Upper lobe of left lung (tissue), 6 donors: ENCODE measurements at regions not wholly inside any gene's neighbourhood (a gene's known extent, or its start where the extent isn't known, plus 50 kb on each side); places are given as distances from the start of the nearest gene placed in this dataset.

Experiments used
- ATAC-seq, 2 donors: fragments of 200-7000 bp; cut with Tn5 transposase; one replicate each; pipeline ENCODE4 v1.9.1; 2022; ENCODE audit warnings: mild to moderate bottlenecking in 2 of 2, moderate library complexity in 2 of 2; ENCODE audit not compliant: low FRiP score in 2 of 2
- DNase-seq, 2 donors: peaks; one replicate each; pipeline ENCODE4 v3.0.0-alpha.2; 2019 to 2020
- H3K27ac ChIP-seq, 4 donors: fragments of 200-600 bp; sonication (generic); one replicate each; pipeline ENCODE4 v1.5.1; 2016 to 2019
- H3K27me3 ChIP-seq, 4 donors: fragments of 200-600 bp; sonication (generic); one replicate each; pipeline ENCODE4 v1.5.1; 2017 to 2019
- H3K36me3 ChIP-seq, 4 donors: fragments of 200-600 bp; sonication (generic); one replicate each; pipeline ENCODE4 v1.5.1; 2016 to 2019
- H3K4me1 ChIP-seq, 4 donors: fragments of 200-600 bp; sonication (generic); one replicate each; pipeline ENCODE4 v1.5.1; 2018 to 2019
- H3K4me3 ChIP-seq, 4 donors: fragments of 200-600 bp; sonication (generic); one replicate each; pipeline ENCODE4 v1.5.1; 2017 to 2019; ENCODE audit warnings: mild to moderate bottlenecking in 2 of 4, moderate library complexity in 1 of 4
- H3K9me3 ChIP-seq, 4 donors: fragments of 200-600 bp; sonication (generic); one replicate each; pipeline ENCODE4 v1.5.1; 2018 to 2019
- EP300 ChIP-seq, 4 donors: sonication (generic); formaldehyde crosslinking; IDR thresholded peaks; one replicate each; pipeline ENCODE4 v1.5.1; 2017; ENCODE audit warnings: antibody characterized with exemption in 4 of 4, control low read depth in 2 of 4
- POLR2A ChIP-seq, 4 donors: fragments of 450-650 bp; IDR thresholded peaks; one replicate each; pipeline ENCODE4 v1.5.1; 2016 to 2017; ENCODE audit warnings: antibody characterized with exemption in 4 of 4, mild to moderate bottlenecking in 2 of 4
- POLR2AphosphoS5 ChIP-seq, 2 donors: sonication (generic); formaldehyde crosslinking; IDR thresholded peaks; one replicate each; pipeline ENCODE4 v1.5.1; 2017; ENCODE audit warnings: antibody characterized with exemption in 2 of 2
- WGBS, 2 donors: methylation state at CpG; one replicate each; pipeline ENCODE4 v1.1.5; 2017 to 2018; 5-methylcytosine and 5-hydroxymethylcytosine counted together
- TF ChIP-seq, protein P1 (sequence below), 6 experiments: fragments of 450-650 bp in 4 of 6; fragments of 200-600 bp in 2 of 6; sonication (generic) in 2 of 6; IDR thresholded peaks; one replicate each; pipeline ENCODE4 v1.5.1; 2016 to 2019; ENCODE audit warnings: antibody characterized with exemption in 6 of 6
- donor health status: DM: no; HTN: no; CAD: no; lungs with moderate emphysema.
- donor health status: DM: no; HTN: yes; CAD: no; lungs with severe emphysema.

DNA sequence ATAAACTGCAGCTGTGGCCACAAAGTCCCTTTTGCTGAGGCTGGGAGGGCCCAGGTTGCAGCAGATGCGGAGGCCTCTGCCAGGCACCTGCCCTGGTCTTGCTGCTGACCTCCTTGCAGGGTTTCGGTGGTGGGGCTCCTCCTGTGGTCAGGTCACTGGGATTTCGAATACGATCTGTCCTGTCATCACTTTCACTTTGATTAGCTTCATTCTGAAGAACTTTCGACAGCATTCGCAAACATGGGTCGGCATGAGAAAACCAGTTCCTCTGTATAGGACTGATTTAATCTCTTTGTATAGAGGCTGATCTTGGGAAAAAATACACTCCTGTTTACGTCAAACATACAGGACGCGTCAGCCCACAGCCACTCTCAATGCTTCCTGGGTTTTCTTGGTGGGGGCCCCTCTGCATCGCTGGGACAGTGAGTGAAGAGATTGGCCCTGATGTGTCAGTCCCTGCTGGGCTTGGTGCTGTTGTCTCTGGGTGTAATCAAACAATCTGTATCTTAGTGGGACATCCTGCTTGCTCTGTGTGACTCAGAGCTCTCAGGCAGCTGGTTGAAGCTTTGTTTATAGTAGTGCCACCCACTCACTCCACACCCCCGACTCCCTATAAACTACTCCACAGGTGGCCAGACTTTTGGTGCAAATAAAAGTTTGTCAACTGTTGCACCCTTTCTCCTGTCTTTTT lies 209.4 kb upstream of the CXCR4 start:
- ATAC-seq (peak; percentile 57 to 58), DNase-seq (peak; percentile 20 to 47)
- WGBS, 2 donors = 50 to 55% methylated on average over 12 of the region's 12 CpGs
- Histone ChIP-seq H3K27ac (peak overlapping the region in 1 of 4 donors; percentile 23), H3K4me1 (peaks cover 0 to 15% (median 0%) of the 10 kb centered on the region in 4 donors), H3K4me3 (peak overlapping the region in 2 of 4 donors; percentile 25 to 28), H3K27me3 (no peaks in the 10 kb centered on the region), H3K9me3 (no peaks in the 10 kb centered on the region), H3K36me3 (no peaks in the 10 kb centered on the region)
- TF ChIP-seq EP300 (IDR thresholded peaks at IDR 0.05) = no peak
- peak in 1 of 2 donors; percentile 40 for TF ChIP-seq POLR2AphosphoS5 (IDR thresholded peaks at IDR 0.05)
- peak in 1 of 4 donors; percentile 30 for TF ChIP-seq POLR2A (IDR thresholded peaks at IDR 0.05)
- TF ChIP-seq, protein P1, sequence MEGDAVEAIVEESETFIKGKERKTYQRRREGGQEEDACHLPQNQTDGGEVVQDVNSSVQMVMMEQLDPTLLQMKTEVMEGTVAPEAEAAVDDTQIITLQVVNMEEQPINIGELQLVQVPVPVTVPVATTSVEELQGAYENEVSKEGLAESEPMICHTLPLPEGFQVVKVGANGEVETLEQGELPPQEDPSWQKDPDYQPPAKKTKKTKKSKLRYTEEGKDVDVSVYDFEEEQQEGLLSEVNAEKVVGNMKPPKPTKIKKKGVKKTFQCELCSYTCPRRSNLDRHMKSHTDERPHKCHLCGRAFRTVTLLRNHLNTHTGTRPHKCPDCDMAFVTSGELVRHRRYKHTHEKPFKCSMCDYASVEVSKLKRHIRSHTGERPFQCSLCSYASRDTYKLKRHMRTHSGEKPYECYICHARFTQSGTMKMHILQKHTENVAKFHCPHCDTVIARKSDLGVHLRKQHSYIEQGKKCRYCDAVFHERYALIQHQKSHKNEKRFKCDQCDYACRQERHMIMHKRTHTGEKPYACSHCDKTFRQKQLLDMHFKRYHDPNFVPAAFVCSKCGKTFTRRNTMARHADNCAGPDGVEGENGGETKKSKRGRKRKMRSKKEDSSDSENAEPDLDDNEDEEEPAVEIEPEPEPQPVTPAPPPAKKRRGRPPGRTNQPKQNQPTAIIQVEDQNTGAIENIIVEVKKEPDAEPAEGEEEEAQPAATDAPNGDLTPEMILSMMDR (IDR thresholded peaks at IDR 0.05) = no peak

DNA sequence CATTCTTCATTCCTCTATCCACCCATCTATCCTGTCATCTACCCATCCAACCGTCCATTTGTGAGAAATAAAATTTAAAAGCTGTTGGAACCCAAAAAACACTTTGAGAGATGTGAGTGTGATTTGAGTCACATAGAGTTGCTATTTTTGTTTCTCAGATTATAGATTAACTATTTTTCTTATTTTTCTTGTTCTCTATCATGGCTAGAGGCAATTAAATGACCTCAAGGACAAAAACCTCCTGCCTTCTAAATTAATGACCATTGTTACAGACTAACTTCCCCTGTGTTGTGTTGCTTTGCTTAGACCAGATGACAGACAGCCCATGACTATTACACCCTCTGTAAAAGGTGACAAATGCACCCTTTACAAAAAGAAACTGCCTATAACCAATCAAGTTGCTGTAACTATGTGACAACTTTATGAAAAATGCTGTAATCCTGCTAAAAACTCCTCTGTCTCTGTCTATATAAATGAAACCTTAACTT lies 207.9 kb upstream of the CXCR4 start:
- H3K27me3 ChIP-seq = no peaks in the 10 kb centered on the region
- ATAC-seq (no peak), DNase-seq (no peak)
- no peaks in the 10 kb centered on the region for H3K9me3 ChIP-seq
- no peak overlapping the region for H3K4me3 ChIP-seq
- 88 to 98% methylated on average over 1 of the region's 1 CpG for WGBS, 2 donors
- H3K36me3 ChIP-seq = no peaks in the 10 kb centered on the region
- peaks cover 0 to 15% (median 0%) of the 10 kb centered on the region in 4 donors for H3K4me1 ChIP-seq
- no peak overlapping the region for H3K27ac ChIP-seq
- TF ChIP-seq EP300 (IDR thresholded peaks at IDR 0.05) (no peak), POLR2AphosphoS5 (IDR thresholded peaks at IDR 0.05) (no peak), POLR2A (IDR thresholded peaks at IDR 0.05) (no peak)
- TF ChIP-seq, protein P1 (IDR thresholded peaks at IDR 0.05) = no peak

DNA sequence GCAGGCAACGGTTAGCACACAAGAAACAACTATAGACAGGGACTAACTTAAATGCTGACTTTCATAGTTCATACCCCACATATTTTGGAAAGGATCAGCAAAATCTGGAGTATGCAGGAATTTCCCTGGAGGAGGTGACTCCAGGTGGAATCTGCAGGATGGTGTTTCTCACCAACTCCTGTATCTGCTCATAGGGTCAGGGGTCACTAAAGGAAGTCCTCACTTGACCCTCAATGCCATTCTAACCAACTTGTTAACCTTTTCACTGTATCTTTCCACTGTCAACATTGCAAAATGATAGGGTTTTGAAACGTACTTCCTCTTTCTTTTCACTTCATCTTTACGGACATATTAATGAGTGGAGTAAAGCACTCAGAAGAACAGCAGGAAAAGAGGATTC lies 207.0 kb upstream of the CXCR4 start:
- Histone ChIP-seq H3K36me3 (no peaks in the 10 kb centered on the region), H3K9me3 (no peaks in the 10 kb centered on the region), H3K27ac (peak overlapping the region in 2 of 4 donors; percentile 36 to 58), H3K27me3 (no peaks in the 10 kb centered on the region), H3K4me1 (peaks cover 0 to 15% (median 0%) of the 10 kb centered on the region in 4 donors), H3K4me3 (no peak overlapping the region)
- no peak for DNase-seq
- WGBS, 2 donors = 70 to 72% methylated on average over 3 of the region's 3 CpGs
- TF ChIP-seq POLR2A (IDR thresholded peaks at IDR 0.05) = peak in 1 of 4 donors; percentile 27
- no peak for TF ChIP-seq POLR2AphosphoS5 (IDR thresholded peaks at IDR 0.05)
- TF ChIP-seq, protein P1 (IDR thresholded peaks at IDR 0.05) = no peak
- no peak for TF ChIP-seq EP300 (IDR thresholded peaks at IDR 0.05)
- ATAC-seq = peak in 1 of 2 donors; percentile 61

DNA sequence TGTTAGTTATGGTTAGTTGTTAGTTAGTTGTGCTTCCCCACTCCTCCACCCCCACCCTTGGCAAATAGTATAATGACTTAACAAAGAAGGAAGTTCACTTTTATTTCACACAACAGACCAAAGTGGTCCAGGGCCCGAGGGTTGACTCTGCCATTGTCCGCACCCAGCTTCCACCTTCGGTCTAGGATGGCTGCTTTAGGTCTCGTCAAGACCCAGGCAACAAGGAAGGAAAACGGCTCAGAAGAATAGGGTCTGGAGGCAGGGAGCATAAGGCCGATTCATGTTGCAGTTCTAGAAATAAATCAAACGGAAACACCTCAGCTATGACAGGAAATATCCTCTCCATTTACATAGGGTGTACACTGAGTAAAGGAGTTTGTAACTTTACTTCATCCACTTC lies 206.0 kb upstream of the CXCR4 start:
- TF ChIP-seq, protein P1 (IDR thresholded peaks at IDR 0.05) = no peak
- no peak for TF ChIP-seq EP300 (IDR thresholded peaks at IDR 0.05)
- TF ChIP-seq POLR2AphosphoS5 (IDR thresholded peaks at IDR 0.05) = no peak
- TF ChIP-seq POLR2A (IDR thresholded peaks at IDR 0.05) = no peak
- no peaks in the 10 kb centered on the region for H3K27me3 ChIP-seq
- no peaks in the 10 kb centered on the region for H3K36me3 ChIP-seq
- no peak overlapping the region for H3K4me3 ChIP-seq
- no peaks in the 10 kb centered on the region for H3K9me3 ChIP-seq
- 71 to 78% methylated on average over 7 of the region's 7 CpGs for WGBS, 2 donors
- ATAC-seq = no peak
- DNase-seq = no peak
- H3K27ac ChIP-seq = no peak overlapping the region
- peaks cover 0 to 15% (median 0%) of the 10 kb centered on the region in 4 donors for H3K4me1 ChIP-seq
